SIG-M5 treated with dmso at 0.1 percent for 504 hours (cell line): ENCODE measurements at regions not wholly inside any gene's neighbourhood (a gene's known extent, or its start where the extent isn't known, plus 50 kb on each side); places are given as distances from the start of the nearest gene placed in this dataset.

Experiments used
- DNase-seq: peaks from one replicate; lab custom pipeline; 2025; ENCODE audit not compliant: unreplicated experiment; lab: John Stamatoyannopoulos, UW

GRCh38 chr10:124266468-124267230 is 152.1 kb downstream of the OAT start:
- no peak for DNase-seq

DNA sequence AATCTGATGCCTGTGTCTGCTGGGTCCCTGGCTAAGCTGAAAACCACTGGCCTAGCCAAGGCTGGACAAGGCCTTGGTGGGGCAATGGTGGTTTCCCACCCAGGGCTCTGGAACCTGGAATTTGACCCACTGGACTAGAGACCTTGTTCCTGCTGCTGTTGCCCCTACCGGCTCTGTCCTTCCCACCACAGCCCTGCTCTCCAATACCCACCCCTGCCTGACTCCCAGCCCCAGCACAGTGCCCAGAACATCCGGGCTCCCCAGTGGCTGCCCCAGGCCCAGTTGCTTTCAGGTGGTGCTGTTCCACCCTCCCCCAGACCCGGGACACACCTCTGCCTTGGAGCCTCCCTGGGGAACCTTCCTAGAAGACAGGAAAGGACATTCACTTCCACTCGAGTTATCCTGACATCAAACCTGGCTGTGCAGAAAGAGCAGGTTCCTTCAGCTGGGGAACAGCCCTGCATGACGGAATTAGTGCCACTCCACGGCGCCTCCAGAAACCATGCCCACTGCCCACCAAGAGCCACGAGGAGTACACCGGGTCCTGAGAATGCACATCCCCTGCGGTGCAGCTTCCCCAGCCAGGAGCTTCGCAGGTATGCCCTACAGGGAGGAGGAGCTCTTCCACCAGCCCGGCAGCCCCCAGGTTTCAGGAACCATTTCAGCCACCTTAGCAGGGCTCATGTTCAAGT is 152.8 kb downstream of the OAT start:
- DNase-seq = no peak

DNA sequence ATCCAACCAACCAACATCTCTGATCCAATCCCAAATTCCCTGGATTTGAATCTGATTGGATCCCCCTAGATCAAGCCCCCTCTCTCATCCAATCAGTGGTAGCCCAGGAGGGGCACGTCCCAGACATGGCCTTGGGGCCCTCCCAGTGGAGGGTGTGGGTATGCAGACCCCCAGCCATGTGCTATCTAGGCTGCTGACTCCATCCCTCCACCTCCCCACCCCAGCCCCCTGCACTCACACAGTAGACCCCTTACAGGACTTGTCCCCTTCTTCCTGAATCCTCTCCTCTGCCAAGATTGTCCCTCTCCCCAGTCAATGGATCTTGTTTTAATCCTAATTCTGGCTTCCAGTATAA is 153.4 kb downstream of the OAT start:
- no peak for DNase-seq

DNA sequence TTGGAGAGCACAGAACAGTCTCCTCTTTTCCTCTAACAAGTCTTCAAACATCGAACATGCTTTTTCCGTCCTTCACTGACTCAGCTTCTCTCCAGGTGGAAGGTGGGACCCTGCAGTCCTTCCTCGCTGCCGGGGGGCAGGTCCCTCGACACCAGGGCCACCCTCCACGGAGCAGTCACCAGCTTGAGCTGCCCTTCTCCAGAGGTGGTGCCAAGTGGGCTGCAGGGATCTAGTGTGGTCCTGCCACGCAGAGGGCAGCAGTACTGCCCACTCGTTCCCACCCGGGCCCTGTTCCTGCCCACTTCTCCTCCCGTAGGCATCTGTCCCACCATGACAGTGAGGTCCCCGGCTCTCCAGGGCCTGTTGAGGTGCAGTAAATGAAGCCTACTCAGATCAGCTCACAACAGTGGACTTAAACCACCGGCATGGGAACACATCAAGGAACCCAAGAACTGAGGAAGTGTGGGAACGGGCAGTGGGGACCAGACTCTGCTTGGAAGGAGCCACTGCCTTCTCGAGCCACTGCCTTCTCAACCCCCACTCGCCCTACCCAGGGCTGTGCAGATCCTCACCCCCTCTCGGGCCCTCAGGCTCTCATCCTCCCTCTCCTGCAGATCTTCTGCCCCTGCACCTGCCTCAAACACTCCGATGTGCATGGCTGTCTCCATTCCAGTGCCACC is 153.9 kb downstream of the OAT start:
- DNase-seq = no peak

GRCh38 chr10:124264271-124264670 is 154.5 kb downstream of the OAT start:
- DNase-seq = no peak

GRCh38 chr10:124263726-124264125 is 155.0 kb downstream of the OAT start:
- DNase-seq = no peak

GRCh38 chr10:124262971-124263370 is 155.8 kb downstream of the OAT start:
- no peak for DNase-seq

GRCh38 chr10:124262234-124262865 is 156.4 kb downstream of the OAT start:
- no peak for DNase-seq

DNA sequence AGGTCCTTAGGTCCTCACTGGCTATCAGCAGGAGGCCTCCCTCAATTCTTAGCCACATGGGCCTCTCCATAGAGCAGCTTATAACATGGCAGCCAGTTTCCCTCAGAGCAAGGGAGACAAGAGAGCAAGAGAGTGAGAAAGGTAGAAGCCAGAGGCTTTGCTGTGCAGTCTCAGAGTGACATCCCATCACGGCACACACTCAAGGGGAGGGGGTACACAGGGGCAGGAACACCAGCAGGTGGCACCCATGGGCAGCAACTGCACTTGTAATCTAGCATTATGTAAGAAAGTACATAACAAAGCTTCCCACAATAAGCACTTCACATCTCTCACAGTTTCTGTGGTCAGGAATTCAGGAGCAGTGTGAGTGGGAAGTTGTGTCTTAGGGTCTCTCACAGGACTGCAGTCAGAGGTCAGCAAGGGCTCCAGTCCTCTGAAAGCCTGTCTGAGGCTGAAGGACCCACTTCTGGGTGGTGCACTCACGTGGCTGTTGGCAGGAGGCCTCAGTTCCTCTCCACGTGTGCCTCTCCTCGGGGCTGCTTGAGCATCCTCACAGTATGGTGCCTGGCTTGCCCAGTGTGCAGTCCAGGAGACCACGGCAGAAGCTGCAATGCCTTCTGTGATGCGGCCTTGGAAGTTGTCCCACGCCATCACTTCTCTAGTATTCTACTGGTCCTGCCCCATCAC is 159.4 kb downstream of the OAT start:
- peak; percentile 2 for DNase-seq

DNA sequence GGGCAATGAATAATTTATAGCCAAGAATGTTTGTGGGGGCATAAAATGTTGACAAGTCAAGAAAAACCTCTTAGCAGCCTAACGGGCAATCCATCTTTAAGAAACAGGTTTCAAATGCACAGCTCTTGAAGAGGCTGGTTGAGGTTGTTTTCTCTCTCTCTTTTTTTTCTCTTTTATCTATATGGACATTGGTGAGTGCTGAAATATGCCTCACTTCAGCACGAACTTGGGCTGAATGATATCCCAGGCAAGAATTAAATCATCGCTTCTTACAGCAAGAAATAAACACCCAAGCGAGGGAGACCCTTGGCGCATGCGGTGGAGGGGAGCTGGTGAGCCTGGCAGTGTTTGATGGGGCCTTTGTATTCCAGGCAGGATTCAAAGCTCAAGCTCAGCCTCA is 160.9 kb downstream of the OAT start:
- no peak for DNase-seq

DNA sequence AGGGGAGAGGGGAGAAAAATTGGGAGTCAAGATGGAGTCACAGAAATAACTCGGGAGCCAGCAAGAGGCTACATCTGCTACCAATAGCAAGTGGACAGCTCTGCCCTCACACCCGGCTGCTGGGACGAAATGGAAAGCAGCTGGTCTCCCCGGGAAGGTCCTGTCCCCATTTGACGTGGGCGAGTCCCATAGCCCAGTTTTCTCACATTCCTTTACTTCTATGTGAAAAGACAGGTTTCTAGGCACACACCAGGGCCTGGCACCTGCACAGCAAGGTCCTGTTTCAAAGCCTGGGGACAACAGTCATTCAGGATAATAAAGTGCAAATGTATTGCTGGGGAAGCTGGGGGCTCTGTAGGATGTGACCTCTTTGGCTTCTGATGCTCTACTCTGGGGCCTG is 162.6 kb downstream of the OAT start:
- DNase-seq = no peak

GRCh38 chr10:124255556-124255955 is 162.2 kb upstream of the CHST15 start:
- DNase-seq = no peak

- no peak for DNase-seq
Observed at GRCh38 chr10:124254490-124254889, 161.1 kb upstream of the CHST15 start.

DNA sequence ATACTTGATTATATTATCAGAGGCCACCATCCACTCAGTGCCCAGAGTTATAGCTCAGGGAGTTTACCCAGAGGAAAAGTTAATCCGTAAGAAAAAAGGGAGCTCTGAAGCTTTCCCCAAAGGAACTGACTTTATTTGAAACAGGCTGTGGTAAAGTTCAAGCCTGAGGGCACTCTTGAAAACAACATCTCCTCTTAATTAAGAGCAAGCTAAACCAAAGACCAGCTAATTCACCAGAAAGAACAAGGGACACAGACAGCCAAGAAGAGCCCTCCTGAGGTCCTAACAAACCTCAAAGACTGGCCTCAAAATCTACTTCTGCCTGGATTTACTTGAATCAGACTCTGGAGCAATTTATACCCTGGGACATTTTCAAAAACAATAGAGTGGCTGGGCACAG is 159.6 kb upstream of the CHST15 start:
- no peak for DNase-seq

- DNase-seq = no peak
Observed at GRCh38 chr10:124252097-124252715, 158.8 kb upstream of the CHST15 start.

DNA sequence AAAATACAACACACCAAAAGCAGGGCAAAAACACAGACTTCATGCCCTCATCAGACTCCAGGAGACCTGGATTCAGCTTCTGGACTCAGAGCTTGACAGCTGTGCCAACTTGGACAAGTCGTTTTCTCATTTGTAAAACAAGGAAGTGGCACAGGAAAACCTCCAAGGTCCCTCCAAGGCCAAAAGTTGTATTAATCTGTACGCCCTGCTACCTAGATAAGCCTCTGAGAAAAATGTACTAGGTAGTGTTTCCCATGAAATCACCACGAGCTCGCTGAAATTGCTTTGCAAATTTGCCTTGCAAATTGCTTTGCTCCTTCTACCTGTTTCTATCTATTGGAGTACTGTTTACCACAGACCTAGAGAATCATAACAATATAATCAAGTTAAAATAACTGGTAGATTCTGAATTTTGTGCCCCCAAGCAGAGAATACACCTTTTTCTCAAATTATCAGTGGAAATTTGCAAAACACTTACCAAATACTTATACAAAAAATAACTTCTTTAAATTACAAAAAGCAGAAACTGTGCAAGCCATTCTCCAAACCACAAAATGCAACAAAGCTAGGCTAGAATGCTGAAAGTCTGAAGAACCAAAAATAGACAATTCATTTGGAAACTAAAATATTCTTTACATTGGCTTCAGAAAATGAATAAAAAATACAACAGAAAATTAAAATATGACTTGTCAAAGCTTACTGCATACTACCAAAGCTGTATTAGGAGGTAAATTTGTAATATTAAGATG is 158.1 kb upstream of the CHST15 start:
- DNase-seq = no peak

GRCh38 chr10:124250506-124250905 is 157.1 kb upstream of the CHST15 start:
- no peak for DNase-seq

DNA sequence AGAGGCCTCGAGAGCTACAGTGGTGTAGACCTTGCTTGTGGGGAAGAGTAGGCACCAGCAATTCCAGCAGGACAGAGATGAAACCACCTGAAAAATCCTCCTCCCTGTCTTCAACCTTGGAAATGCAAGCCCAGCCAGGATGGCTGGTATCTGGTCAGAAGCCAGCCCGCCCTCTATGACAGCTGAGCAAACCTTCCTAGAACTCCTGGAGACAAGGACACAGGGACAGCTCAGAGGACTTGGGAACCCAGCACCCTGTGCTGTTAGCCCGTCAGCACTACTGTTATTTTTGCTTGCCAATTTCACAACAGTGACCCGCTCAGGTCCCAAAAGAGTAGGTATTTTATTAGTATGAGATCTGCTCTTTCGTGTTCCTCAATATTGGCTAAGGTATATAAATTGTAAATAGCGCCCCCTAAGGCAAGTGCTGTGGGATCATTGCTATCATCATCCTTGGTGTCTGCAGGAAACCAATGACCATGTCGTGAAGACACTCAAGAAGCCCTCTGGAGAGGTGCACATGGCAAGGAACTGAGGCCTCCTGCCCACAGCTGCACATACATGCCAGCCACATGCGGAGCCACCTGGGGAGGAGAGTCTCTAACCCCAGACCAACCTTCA is 156.5 kb upstream of the CHST15 start:
- no peak for DNase-seq

GRCh38 chr10:124249196-124249595 is 155.8 kb upstream of the CHST15 start:
- DNase-seq = no peak
